ENCODE measurements at regions not wholly inside any gene's neighbourhood (a gene's known extent, or its start where the extent isn't known, plus 50 kb on each side); places are given as distances from the start of the nearest gene placed in this dataset.
"Not testable (repeated sequence)": the region's sequence is repeated elsewhere in the genome, so short reads cannot be mapped to it uniquely, and the experiment has no call there.

GRCh38 chr13:22877421-22877820, 303.4 kb upstream of the SGCG start:
- intact Hi-C loops (cut with DNase I), result no loop called here
- ATAC-seq (ENCODE audit: poor library complexity), result no peak
- DNase-seq, result no peak

GRCh38 chr13:22880741-22881720, 299.7 kb upstream of the SGCG start:
- ATAC-seq (ENCODE audit: poor library complexity) (no peak), DNase-seq (no peak)
- intact Hi-C loops (cut with DNase I), result no loop called here

GRCh38 chr13:22881721-22882608, 298.8 kb upstream of the SGCG start:
- ATAC-seq (ENCODE audit: poor library complexity); DNase-seq; intact Hi-C loops (cut with DNase I): not testable (repeated sequence)

GRCh38 chr13:22883262-22883840, 297.4 kb upstream of the SGCG start:
- intact Hi-C loops (cut with DNase I), result no loop called here
- DNase-seq (no peak), ATAC-seq (ENCODE audit: poor library complexity) (no peak)

- intact Hi-C loops (cut with DNase I), result no loop called here
- ATAC-seq (ENCODE audit: poor library complexity), result no peak
- no peak for DNase-seq
Measured at GRCh38 chr13:22883956-22884355, 296.8 kb upstream of the SGCG start.

- ATAC-seq (ENCODE audit: poor library complexity); DNase-seq: not testable (repeated sequence)
Measured at GRCh38 chr13:22886061-22886460, 294.7 kb upstream of the SGCG start.

GRCh38 chr13:22889376-22889775, 291.4 kb upstream of the SGCG start:
- ATAC-seq (ENCODE audit: poor library complexity); intact Hi-C loops (cut with DNase I): not testable (repeated sequence)

More at GRCh38 chr13:22886061-22886460, 294.7 kb upstream of the SGCG start:
- intact Hi-C loops (cut with DNase I), result not testable (repeated sequence)

GRCh38 chr13:22893204-22893603, 287.6 kb upstream of the SGCG start:
- intact Hi-C loops (cut with DNase I), result no loop called here
- no peak for DNase-seq
- ATAC-seq (ENCODE audit: poor library complexity), result no peak

More at GRCh38 chr13:22889376-22889775, 291.4 kb upstream of the SGCG start:
- DNase-seq, result not testable (repeated sequence)

GRCh38 chr13:22893777-22894176, 287.0 kb upstream of the SGCG start:
- DNase-seq (no peak), ATAC-seq (ENCODE audit: poor library complexity) (no peak)
- intact Hi-C loops (cut with DNase I), result no loop called here

- ATAC-seq (ENCODE audit: poor library complexity) (no peak), DNase-seq (no peak)
- intact Hi-C loops (cut with DNase I), result no loop called here
Measured at GRCh38 chr13:22897571-22898314, 283.0 kb upstream of the SGCG start.

GRCh38 chr13:22900416-22900951, 280.3 kb upstream of the SGCG start:
- intact Hi-C loops (cut with DNase I); DNase-seq; ATAC-seq (ENCODE audit: poor library complexity): not testable (repeated sequence)

GRCh38 chr13:22903301-22903700, 277.5 kb upstream of the SGCG start:
- DNase-seq, result no peak
- ATAC-seq (ENCODE audit: poor library complexity), result no peak
- intact Hi-C loops (cut with DNase I), result no loop called here

GRCh38 chr13:22903925-22904324, 276.9 kb upstream of the SGCG start:
- ATAC-seq (ENCODE audit: poor library complexity) (no peak), DNase-seq (no peak)
- intact Hi-C loops (cut with DNase I), result no loop called here

GRCh38 chr13:22915442-22916082, 265.2 kb upstream of the SGCG start:
- ATAC-seq (ENCODE audit: poor library complexity) (peak; percentile 98), DNase-seq (peak; percentile 66)
- intact Hi-C loops (cut with DNase I), result no loop called here

- DNase-seq; intact Hi-C loops (cut with DNase I); ATAC-seq (ENCODE audit: poor library complexity): not testable (repeated sequence)
Measured at GRCh38 chr13:22916276-22916675, 264.5 kb upstream of the SGCG start.

GRCh38 chr13:22925881-22926747, 254.7 kb upstream of the SGCG start:
- intact Hi-C loops (cut with DNase I), result no loop called here
- DNase-seq, result peak; percentile 89
- ATAC-seq (ENCODE audit: poor library complexity), result peak; percentile 97
